Fibroblast of lung (primary cell): ENCODE measurements at regions not wholly inside any gene's neighbourhood (a gene's known extent, or its start where the extent isn't known, plus 50 kb on each side); places are given as distances from the start of the nearest gene placed in this dataset.

ENCODE experiments used
- DNase-seq, 2 donors: peaks; one replicate each; pipeline versions ENCODE4 v3.0.0 to v3.0.0-alpha.2; 2010; ENCODE audit warnings: low read depth in 2 of 2
- H2AFZ ChIP-seq: 2 replicates; pipeline ENCODE4 v1.5.1; 2012; ENCODE audit warnings: low read length, control low read depth, inconsistent platforms
- H3K27ac ChIP-seq: 2 replicates; pipeline ENCODE4 v1.5.1; 2011; ENCODE audit warnings: low read length, control low read depth; ENCODE audit not compliant: insufficient read depth
- H3K27me3 ChIP-seq: 2 replicates; pipeline ENCODE4 v1.5.1; 2011; ENCODE audit warnings: mild to moderate bottlenecking, low read length; ENCODE audit not compliant: control insufficient read depth, insufficient read depth
- H3K36me3 ChIP-seq: 2 replicates; pipeline ENCODE4 v1.5.1; 2011; ENCODE audit warnings: low read length; ENCODE audit not compliant: control insufficient read depth, insufficient read depth
- H3K4me1 ChIP-seq: 2 replicates; pipeline ENCODE4 v1.5.1; 2011; ENCODE audit warnings: low read length; ENCODE audit not compliant: control insufficient read depth, insufficient read depth; ENCODE audit errors: extremely low read depth
- H3K4me2 ChIP-seq: 2 replicates; pipeline ENCODE4 v1.5.1; 2011; ENCODE audit warnings: low read length, control low read depth; ENCODE audit not compliant: insufficient read depth; ENCODE audit errors: extremely low read depth
- H3K4me3 ChIP-seq, 4 experiments: fragments of 200-600 bp in 1 of 4; sonication (generic) in 1 of 4; replicated peaks in 1 of 4; 2 replicates each; pipeline ENCODE4 v1.5.1; 2011 to 2016; ENCODE audit warnings: low read length in 4 of 4, low read depth in 3 of 4, mild to moderate bottlenecking in 3 of 4, control low read depth in 2 of 4, inconsistent platforms in 1 of 4, mixed read lengths in 1 of 4; ENCODE audit not compliant: insufficient read depth in 1 of 4; ENCODE audit errors: control extremely low read depth in 1 of 4
- H3K79me2 ChIP-seq: 2 replicates; pipeline ENCODE4 v1.5.1; 2012; ENCODE audit warnings: mild to moderate bottlenecking, low read length, inconsistent platforms; ENCODE audit not compliant: control insufficient read depth, insufficient read depth
- H3K9ac ChIP-seq: 2 replicates; pipeline ENCODE4 v1.5.1; 2011; ENCODE audit warnings: mild to moderate bottlenecking, low read length, control low read depth; ENCODE audit not compliant: insufficient read depth
- H3K9me3 ChIP-seq: 2 replicates; pipeline ENCODE4 v1.5.1; 2012; ENCODE audit warnings: low read depth, low read length; ENCODE audit not compliant: control insufficient read depth, insufficient read depth
- H4K20me1 ChIP-seq: 2 replicates; pipeline ENCODE4 v1.5.1; 2011; ENCODE audit warnings: low read length; ENCODE audit not compliant: control insufficient read depth, insufficient read depth; ENCODE audit errors: extremely low read depth
- CTCF ChIP-seq, 2 donors: IDR thresholded peaks in 1 of 2; conservative IDR thresholded peaks in 1 of 2; 1 replicate in 1 of 2; 2 replicates in 1 of 2; pipeline ENCODE4 v1.5.1; 2011 to 2012; ENCODE audit warnings: low read length in 2 of 2, control low read depth in 1 of 2, inconsistent platforms in 1 of 2, low read depth in 1 of 2, mild to moderate bottlenecking in 1 of 2
- EZH2 ChIP-seq: IDR thresholded peaks from 2 replicates; pipeline ENCODE4 v1.5.1; 2012; ENCODE audit warnings: low read length, control low read depth, mild to moderate bottlenecking; ENCODE audit errors: missing control alignments

GRCh38 chr5:89351975-89352374, 469.0 kb upstream of the MEF2C start:
- H3K27ac ChIP-seq: no peak overlapping the region
- H3K79me2 ChIP-seq: no peaks in the 10 kb centered on the region
- H3K36me3 ChIP-seq: no peaks in the 10 kb centered on the region
- peak; percentile 30 to 36 for DNase-seq
- no peak overlapping the region for H2AFZ ChIP-seq
- H3K27me3 ChIP-seq: no peaks in the 10 kb centered on the region
- H4K20me1 ChIP-seq: no peaks in the 10 kb centered on the region
- no peak overlapping the region for H3K4me2 ChIP-seq
- TF ChIP-seq EZH2 (no peak), CTCF (conservative IDR thresholded peaks at IDR 0.05 in 1 of 2, IDR thresholded peaks at IDR 0.05 in 1 of 2; ENCODE audit: low read depth in 1 of 2, low read length in 2 of 2) (no peak)
- no peak overlapping the region for H3K9ac ChIP-seq
- no peaks in the 10 kb centered on the region for H3K4me1 ChIP-seq
- no peaks in the 10 kb centered on the region for H3K9me3 ChIP-seq
- H3K4me3 ChIP-seq: no peak overlapping the region

- Histone ChIP-seq H3K9ac (no peak overlapping the region), H3K9me3 (no peaks in the 10 kb centered on the region), H3K79me2 (no peaks in the 10 kb centered on the region), H3K4me2 (no peak overlapping the region), H3K36me3 (no peaks in the 10 kb centered on the region), H3K4me1 (no peaks in the 10 kb centered on the region), H3K27me3 (no peaks in the 10 kb centered on the region), H2AFZ (no peak overlapping the region), H3K4me3 (no peak overlapping the region), H4K20me1 (no peaks in the 10 kb centered on the region), H3K27ac (no peak overlapping the region)
- peak; percentile 79 to 85 for DNase-seq
- TF ChIP-seq CTCF (conservative IDR thresholded peaks at IDR 0.05 in 1 of 2, IDR thresholded peaks at IDR 0.05 in 1 of 2; ENCODE audit: low read depth in 1 of 2, low read length in 2 of 2): no peak
- no peak for TF ChIP-seq EZH2
Observed at GRCh38 chr5:89351222-89351621, 468.2 kb upstream of the MEF2C start.

GRCh38 chr5:89350684-89351083, 467.7 kb upstream of the MEF2C start:
- Histone ChIP-seq H3K36me3 (no peaks in the 10 kb centered on the region), H3K9ac (no peak overlapping the region), H2AFZ (no peak overlapping the region), H3K27me3 (no peaks in the 10 kb centered on the region), H3K4me3 (no peak overlapping the region), H4K20me1 (no peaks in the 10 kb centered on the region), H3K4me1 (no peaks in the 10 kb centered on the region), H3K79me2 (no peaks in the 10 kb centered on the region), H3K9me3 (no peaks in the 10 kb centered on the region), H3K4me2 (no peak overlapping the region), H3K27ac (no peak overlapping the region)
- DNase-seq: no peak
- no peak for TF ChIP-seq EZH2
